ENCODE measurements at regions not wholly inside any gene's neighbourhood (a gene's known extent, or its start where the extent isn't known, plus 50 kb on each side); places are given as distances from the start of the nearest gene placed in this dataset.

DNA sequence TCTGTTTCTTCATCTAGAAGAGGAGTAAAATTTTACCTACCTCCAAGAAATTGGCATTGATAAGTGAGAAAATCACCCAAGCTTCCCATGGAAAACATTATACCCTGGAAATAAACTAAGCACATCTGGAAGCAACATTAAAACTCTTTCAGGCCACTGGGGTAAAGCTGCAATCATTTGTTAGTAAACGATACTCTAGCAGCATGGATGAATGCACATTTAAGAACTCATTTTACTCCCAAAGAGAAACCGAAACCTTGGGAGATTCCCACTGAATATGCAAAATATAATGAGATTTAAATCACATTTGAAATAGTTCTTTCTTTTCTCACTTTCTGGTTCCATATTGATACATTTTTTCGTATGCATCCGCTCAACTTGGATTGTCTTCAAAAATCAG lies 467.5 kb downstream of the EFNA5 start:
- TF ChIP-seq, protein P1, sequence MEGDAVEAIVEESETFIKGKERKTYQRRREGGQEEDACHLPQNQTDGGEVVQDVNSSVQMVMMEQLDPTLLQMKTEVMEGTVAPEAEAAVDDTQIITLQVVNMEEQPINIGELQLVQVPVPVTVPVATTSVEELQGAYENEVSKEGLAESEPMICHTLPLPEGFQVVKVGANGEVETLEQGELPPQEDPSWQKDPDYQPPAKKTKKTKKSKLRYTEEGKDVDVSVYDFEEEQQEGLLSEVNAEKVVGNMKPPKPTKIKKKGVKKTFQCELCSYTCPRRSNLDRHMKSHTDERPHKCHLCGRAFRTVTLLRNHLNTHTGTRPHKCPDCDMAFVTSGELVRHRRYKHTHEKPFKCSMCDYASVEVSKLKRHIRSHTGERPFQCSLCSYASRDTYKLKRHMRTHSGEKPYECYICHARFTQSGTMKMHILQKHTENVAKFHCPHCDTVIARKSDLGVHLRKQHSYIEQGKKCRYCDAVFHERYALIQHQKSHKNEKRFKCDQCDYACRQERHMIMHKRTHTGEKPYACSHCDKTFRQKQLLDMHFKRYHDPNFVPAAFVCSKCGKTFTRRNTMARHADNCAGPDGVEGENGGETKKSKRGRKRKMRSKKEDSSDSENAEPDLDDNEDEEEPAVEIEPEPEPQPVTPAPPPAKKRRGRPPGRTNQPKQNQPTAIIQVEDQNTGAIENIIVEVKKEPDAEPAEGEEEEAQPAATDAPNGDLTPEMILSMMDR (IDR thresholded peaks at IDR 0.05 in 2 of 3, conservative IDR thresholded peaks at IDR 0.05 in 1 of 3; ENCODE audit: borderline replicate concordance in 1 of 3, insufficient read depth in 1 of 3, low read depth in 2 of 3, low read length in 2 of 3), result no peak
- TF ChIP-seq POLR2AphosphoS5 (IDR thresholded peaks at IDR 0.05; ENCODE audit: low read depth, low read length) (no peak), EZH2 (IDR thresholded peaks at IDR 0.05) (no peak), ZNF274 (IDR thresholded peaks at IDR 0.05; ENCODE audit: low read depth, low read length) (no peak)

Measured in HCT116 (cell line).